Right ventricle myocardium inferior (tissue), 1 donor: ENCODE measurements at regions not wholly inside any gene's neighbourhood (a gene's known extent, or its start where the extent isn't known, plus 50 kb on each side); places are given as distances from the start of the nearest gene placed in this dataset.

Experiments
- ATAC-seq: fragments of 200-7000 bp; cut with Tn5 transposase; one replicate; pipeline ENCODE4 v1.9.1; 2020; ENCODE audit warnings: mild to moderate bottlenecking, moderate library complexity
- DNase-seq: peaks from one replicate; pipeline ENCODE4 v3.0.0; 2021; ENCODE audit errors: missing footprints
- intact Hi-C: fragments of 100-400 bp; cut with DNase I; formaldehyde crosslinking; loops from one replicate; pipeline ENCODE4 v1.11.0; 2022
- donor health status: DM: no; HTN: yes; CAD: no; lungs with severe emphysema.

- DNase-seq (no peak), ATAC-seq (no peak)
- intact Hi-C loops: no loop called here
Observed at GRCh38 chr10:130787243-130787642, 524.3 kb downstream of the TCERG1L start.

DNA sequence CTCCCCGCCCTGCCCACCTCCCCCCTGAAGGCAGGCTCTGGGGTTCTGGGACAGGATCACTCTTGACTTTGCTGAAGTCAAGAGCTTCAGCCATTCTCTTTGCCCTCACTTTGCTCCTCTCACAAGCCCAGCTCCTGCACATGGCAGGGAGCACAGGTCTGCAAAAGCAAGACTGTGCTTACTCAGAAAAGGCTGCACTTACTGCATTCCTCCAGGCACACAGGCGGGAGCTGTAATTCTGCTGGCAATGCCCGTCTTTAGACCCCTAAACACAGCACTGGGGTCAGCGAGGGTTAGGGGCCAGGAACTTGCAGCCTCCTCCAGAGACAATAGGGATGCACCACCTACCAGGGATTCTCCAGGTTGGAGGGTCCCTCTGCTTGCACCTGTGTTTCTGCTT is 523.7 kb downstream of the TCERG1L start:
- ATAC-seq (no peak), DNase-seq (no peak)
- intact Hi-C loops: no loop called here

- intact Hi-C loops: no loop called here
- peak; percentile 47 for ATAC-seq
- DNase-seq: no peak
Observed at GRCh38 chr10:130790339-130790738, 521.2 kb downstream of the TCERG1L start.

GRCh38 chr10:130792096-130792845 is 519.2 kb downstream of the TCERG1L start:
- ATAC-seq (no peak), DNase-seq (no peak)
- intact Hi-C loops: no loop called here

- intact Hi-C loops: no loop called here
- no peak for ATAC-seq
Observed at GRCh38 chr10:130795819-130796218, 515.7 kb downstream of the TCERG1L start.

GRCh38 chr10:130799532-130799931 is 512.0 kb downstream of the TCERG1L start:
- intact Hi-C loops: no loop called here
- ATAC-seq (no peak), DNase-seq (no peak)

More at GRCh38 chr10:130795819-130796218, 515.7 kb downstream of the TCERG1L start:
- DNase-seq: no peak

- ATAC-seq (no peak), DNase-seq (no peak)
- intact Hi-C loops: no loop called here
Observed at GRCh38 chr10:130800281-130800680, 511.2 kb downstream of the TCERG1L start.

DNA sequence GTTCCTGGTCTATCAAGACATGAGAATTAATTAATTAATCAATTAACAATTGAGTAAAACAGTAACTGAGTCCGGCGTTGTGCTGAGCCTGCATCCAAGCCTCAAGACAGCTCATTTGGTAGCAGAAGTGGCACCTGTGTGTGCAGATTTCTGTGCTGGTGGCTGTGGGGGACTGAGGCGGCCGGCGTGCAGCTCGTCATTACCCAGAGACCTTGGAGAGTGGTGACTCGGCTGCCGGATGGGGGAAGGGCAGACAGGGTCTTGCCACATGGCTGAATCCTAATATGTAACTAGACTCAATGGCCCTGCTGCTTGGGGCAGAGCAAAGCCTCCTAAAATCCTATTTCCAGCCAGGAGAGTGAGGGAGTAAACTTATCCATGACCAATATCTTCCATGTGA is 510.2 kb downstream of the TCERG1L start:
- intact Hi-C loops: no loop called here
- DNase-seq: no peak

GRCh38 chr10:130801784-130802183 is 509.7 kb downstream of the TCERG1L start:
- intact Hi-C loops: no loop called here
- DNase-seq (no peak), ATAC-seq (no peak)

More for the DNA sequence above, 510.2 kb downstream of the TCERG1L start:
- ATAC-seq: no peak

DNA sequence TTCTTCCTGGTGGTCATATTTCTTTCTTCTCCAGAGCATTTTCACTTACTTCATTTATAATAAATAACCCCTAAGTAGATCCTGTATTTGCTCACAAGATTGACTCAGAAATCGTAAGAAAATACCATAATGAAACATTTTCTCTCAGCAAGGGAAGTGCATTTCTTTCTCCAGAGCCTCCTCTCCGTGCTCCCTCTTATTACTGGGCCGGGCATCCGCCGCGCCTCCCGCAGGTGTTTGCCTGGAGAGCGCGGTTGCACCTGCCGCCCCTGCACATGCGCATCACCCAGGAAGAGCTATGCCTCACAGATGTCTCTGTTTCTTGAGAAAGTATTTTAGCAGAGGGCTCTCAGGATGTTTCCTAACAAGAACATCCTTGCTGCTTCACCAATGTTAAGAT is 509.2 kb downstream of the TCERG1L start:
- ATAC-seq (no peak), DNase-seq (no peak)
- intact Hi-C loops: no loop called here

GRCh38 chr10:130804281-130804680 is 507.2 kb downstream of the TCERG1L start:
- intact Hi-C loops: no loop called here
- no peak for ATAC-seq
- DNase-seq: no peak

DNA sequence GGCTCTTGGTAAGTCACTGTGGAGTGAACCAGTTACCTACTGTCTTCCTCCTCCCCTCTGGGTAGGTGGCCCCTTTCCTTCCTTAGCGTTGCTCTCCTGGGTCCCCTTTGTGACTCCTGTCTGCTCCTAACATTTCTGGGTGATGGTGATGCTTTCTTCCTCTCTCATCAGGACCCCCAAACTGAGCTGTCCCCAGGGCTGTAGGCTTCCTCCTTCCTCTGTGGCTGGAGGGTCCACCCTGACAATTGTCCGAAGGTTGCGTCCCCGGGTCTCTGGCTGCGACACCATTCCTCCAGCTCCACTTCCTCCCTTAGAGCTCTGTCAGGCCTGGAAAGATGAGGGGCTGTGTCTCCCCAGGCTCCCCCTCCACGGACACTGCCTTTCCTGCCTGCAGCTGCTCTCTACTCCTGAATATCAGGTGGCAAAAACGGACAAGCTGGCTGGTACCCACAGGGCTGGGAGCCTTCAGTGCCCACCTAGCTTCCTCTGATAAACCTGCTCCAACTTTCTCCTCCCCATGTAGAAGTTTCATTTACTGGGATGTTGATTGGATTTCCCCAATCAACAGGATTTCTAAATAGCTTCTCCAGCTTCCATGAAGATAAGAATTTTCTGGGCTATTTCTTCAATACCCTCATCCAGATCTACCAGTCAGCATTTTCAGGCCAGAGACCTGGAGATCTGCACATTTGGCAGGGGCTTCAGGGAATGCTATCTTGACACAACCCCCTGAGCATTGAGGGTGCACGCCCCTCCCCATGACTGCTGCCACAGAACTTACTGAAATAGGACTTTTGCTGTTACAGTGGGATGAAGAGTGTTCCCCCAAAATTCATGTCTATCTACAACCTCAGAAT is 506.5 kb downstream of the TCERG1L start:
- no peak for ATAC-seq
- no peak for DNase-seq
- intact Hi-C loops: no loop called here

DNA sequence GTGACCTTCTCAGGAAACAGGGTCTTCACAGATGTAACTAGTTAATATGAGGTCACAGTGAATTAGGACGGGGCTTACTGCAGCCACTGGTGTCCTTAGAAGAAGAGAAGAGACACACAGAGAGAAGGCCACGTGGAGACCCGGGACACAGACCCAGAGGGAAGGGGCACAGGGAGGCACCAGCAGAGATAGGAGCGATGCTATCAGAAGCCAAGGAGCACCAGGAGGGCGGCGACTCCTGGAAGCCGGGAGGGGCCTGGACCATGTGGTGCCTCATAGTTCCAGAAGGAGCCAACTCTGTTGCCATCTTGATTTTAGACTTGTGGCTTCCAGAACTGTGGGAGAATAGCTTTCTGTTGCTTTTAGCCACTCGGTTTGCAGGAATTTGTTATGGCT is 505.9 kb downstream of the TCERG1L start:
- intact Hi-C loops: no loop called here

DNA sequence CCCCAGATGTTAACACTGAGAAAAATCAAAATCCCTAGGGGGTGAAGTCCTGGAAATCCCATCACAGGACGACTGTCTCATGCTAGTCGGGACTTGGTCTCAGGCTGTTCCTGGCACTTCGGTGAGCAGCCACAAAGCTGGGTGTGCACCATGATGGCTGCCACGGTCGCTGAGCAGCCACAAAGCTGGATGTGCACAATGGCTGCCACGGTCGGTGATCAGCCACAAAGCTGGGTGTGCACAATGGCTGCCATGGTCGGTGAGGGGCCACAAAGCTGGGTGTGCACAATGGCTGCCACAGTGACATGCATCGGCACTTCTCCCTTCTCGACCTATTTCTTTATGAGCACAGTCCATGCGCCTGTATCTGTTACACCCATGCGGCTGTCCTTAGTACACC is 505.1 kb downstream of the TCERG1L start:
- intact Hi-C loops: no loop called here
- no peak for DNase-seq
- no peak for ATAC-seq

More for the DNA sequence above, 505.9 kb downstream of the TCERG1L start:
- ATAC-seq (no peak), DNase-seq (no peak)

- ATAC-seq (no peak), DNase-seq (no peak)
- intact Hi-C loops: no loop called here
Observed at GRCh38 chr10:130807096-130807495, 504.4 kb downstream of the TCERG1L start.

DNA sequence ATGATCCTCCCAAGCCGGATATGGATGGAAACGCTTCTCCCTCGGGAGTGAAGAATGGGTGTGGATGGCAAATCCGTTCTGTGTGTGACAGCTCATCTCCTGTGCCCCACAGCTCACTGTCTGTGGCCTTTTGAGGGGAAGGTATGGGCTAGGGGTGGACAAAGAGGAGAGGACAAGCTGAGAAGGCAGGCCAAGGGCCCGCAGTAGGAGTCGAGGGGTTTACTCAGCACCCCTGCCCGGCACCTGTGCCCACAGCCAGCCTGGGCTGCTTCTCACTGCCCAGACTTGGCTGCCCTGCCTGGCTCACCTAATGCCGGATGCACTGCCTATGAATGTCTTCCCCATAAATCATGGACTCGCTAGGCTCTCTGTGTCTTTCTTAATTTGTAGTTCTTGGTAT is 503.8 kb downstream of the TCERG1L start:
- no peak for ATAC-seq
- intact Hi-C loops: no loop called here
- DNase-seq: no peak

GRCh38 chr10:130808243-130808642 is 503.3 kb downstream of the TCERG1L start:
- DNase-seq (no peak), ATAC-seq (no peak)
- intact Hi-C loops: no loop called here

- intact Hi-C loops: no loop called here
- no peak for DNase-seq
Observed at GRCh38 chr10:130808686-130809085, 502.8 kb downstream of the TCERG1L start.

DNA sequence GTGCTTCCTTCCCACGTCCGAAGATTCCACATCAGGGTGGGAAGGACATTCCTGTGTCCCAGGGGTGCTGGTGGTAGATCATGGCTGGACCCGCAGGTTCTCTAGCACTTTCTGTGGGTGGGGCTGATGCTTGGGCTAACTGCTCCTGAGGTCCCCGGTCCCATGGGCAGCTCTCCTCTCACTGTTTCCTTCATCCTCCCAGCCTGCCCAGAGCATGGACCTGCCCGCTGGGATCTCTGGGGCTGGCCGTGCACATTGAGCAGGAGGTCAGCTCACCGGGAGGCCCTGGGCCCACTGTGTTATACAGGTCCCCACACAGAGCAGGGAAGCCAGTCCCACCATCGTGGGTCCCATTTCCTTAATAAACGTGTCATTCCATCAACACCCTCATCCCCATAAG is 502.3 kb downstream of the TCERG1L start:
- no peak for ATAC-seq
- intact Hi-C loops: no loop called here
- no peak for DNase-seq

More at GRCh38 chr10:130808686-130809085, 502.8 kb downstream of the TCERG1L start:
- ATAC-seq: no peak
